Epithelial cell of proximal tubule (primary cell): ENCODE measurements at regions not wholly inside any gene's neighbourhood (a gene's known extent, or its start where the extent isn't known, plus 50 kb on each side); places are given as distances from the start of the nearest gene placed in this dataset.

Source experiments
- DNase-seq: peaks from one replicate; pipeline ENCODE4 v3.0.0-alpha.2; 2011; ENCODE audit warnings: low read depth
- H3K4me3 ChIP-seq: 2 replicates; pipeline ENCODE4 v1.5.1; 2011; ENCODE audit warnings: low read depth, mild to moderate bottlenecking, low read length
- CTCF ChIP-seq: conservative IDR thresholded peaks from 2 replicates; pipeline ENCODE4 v1.5.1; 2012; ENCODE audit warnings: low read depth, mild to moderate bottlenecking, low read length

GRCh38 chr4:183763990-183764754, 105.1 kb downstream of the TRAPPC11 start:
- DNase-seq: no peak
- TF ChIP-seq CTCF: no peak
- no peak overlapping the region for H3K4me3 ChIP-seq

- TF ChIP-seq CTCF: no peak
- H3K4me3 ChIP-seq: peak overlapping the region; percentile 37
- DNase-seq: no peak
Measured at GRCh38 chr4:183765251-183765911, 106.3 kb downstream of the TRAPPC11 start.

GRCh38 chr4:183766140-183766539, 107.0 kb downstream of the TRAPPC11 start:
- no peak overlapping the region for H3K4me3 ChIP-seq
- DNase-seq: no peak
- TF ChIP-seq CTCF: no peak

- TF ChIP-seq CTCF: no peak
- no peak for DNase-seq
- H3K4me3 ChIP-seq: no peak overlapping the region
Measured at GRCh38 chr4:183770906-183771305, 111.8 kb downstream of the TRAPPC11 start.

- DNase-seq: no peak
- no peak for TF ChIP-seq CTCF
- H3K4me3 ChIP-seq: no peak overlapping the region
Measured at GRCh38 chr4:183772361-183772760, 113.3 kb downstream of the TRAPPC11 start.

GRCh38 chr4:183773790-183774189, 114.7 kb downstream of the TRAPPC11 start:
- no peak overlapping the region for H3K4me3 ChIP-seq
- no peak for DNase-seq
- TF ChIP-seq CTCF: no peak

- no peak for TF ChIP-seq CTCF
Measured at GRCh38 chr4:183783306-183783705, 121.8 kb upstream of the STOX2 start.

More at GRCh38 chr4:183783306-183783705, 121.8 kb upstream of the STOX2 start:
- no peak for DNase-seq
- no peak overlapping the region for H3K4me3 ChIP-seq
